ENCODE measurements at regions not wholly inside any gene's neighbourhood (a gene's known extent, or its start where the extent isn't known, plus 50 kb on each side); places are given as distances from the start of the nearest gene placed in this dataset.

DNA sequence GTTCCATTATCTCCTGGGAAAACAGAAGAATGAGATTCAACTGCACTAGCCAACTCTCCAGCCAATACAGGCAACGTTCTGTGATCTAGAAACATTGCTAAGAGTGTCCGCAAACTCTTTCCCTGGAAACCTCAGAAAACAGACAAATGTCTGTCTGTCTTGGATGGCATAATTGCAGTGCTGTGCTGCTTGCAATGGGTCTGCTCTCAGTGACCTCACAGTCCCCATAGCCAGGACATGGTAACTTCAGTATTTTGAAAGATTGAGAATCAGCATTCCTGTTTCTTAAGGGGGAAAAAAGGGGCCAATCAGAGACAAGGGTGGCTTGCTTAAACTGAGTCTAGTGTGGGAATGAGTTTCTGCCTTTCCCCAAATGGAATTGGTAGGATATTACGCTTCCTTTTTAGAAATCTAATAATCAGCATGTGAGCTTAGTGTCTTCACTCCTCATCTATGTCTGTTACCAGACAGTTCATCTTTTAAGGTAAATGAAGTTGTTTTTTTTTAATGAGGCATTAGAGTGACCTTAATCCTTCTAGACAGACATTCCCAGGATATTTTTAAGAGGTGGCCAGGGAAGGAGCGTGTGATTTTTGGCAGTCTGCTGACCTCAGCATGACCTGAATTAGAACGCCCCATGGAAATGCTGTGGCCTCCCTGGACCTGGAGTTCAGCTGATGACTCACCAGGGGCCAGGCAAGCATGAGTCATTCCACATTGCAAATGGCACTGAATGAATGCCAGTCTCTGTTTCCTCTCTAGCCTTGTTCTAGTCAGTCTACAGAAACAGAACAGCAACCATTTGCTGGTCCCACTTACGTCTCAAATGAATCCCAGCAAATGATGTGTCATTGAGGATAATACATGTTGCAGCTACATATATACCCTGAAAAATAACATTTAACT, 210.2 kb upstream of the ACTBL2 start:
- no peak for DNase-seq (ENCODE audit: low read depth in 1 of 2, low spot score in 1 of 2)
- TF ChIP-seq, protein P1, sequence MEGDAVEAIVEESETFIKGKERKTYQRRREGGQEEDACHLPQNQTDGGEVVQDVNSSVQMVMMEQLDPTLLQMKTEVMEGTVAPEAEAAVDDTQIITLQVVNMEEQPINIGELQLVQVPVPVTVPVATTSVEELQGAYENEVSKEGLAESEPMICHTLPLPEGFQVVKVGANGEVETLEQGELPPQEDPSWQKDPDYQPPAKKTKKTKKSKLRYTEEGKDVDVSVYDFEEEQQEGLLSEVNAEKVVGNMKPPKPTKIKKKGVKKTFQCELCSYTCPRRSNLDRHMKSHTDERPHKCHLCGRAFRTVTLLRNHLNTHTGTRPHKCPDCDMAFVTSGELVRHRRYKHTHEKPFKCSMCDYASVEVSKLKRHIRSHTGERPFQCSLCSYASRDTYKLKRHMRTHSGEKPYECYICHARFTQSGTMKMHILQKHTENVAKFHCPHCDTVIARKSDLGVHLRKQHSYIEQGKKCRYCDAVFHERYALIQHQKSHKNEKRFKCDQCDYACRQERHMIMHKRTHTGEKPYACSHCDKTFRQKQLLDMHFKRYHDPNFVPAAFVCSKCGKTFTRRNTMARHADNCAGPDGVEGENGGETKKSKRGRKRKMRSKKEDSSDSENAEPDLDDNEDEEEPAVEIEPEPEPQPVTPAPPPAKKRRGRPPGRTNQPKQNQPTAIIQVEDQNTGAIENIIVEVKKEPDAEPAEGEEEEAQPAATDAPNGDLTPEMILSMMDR (IDR thresholded peaks at IDR 0.05; ENCODE audit: insufficient read depth, low read length), result no peak
- no peak for TF ChIP-seq POLR2AphosphoS5 (IDR thresholded peaks at IDR 0.05; ENCODE audit: low read depth)
- TF ChIP-seq, protein P2, sequence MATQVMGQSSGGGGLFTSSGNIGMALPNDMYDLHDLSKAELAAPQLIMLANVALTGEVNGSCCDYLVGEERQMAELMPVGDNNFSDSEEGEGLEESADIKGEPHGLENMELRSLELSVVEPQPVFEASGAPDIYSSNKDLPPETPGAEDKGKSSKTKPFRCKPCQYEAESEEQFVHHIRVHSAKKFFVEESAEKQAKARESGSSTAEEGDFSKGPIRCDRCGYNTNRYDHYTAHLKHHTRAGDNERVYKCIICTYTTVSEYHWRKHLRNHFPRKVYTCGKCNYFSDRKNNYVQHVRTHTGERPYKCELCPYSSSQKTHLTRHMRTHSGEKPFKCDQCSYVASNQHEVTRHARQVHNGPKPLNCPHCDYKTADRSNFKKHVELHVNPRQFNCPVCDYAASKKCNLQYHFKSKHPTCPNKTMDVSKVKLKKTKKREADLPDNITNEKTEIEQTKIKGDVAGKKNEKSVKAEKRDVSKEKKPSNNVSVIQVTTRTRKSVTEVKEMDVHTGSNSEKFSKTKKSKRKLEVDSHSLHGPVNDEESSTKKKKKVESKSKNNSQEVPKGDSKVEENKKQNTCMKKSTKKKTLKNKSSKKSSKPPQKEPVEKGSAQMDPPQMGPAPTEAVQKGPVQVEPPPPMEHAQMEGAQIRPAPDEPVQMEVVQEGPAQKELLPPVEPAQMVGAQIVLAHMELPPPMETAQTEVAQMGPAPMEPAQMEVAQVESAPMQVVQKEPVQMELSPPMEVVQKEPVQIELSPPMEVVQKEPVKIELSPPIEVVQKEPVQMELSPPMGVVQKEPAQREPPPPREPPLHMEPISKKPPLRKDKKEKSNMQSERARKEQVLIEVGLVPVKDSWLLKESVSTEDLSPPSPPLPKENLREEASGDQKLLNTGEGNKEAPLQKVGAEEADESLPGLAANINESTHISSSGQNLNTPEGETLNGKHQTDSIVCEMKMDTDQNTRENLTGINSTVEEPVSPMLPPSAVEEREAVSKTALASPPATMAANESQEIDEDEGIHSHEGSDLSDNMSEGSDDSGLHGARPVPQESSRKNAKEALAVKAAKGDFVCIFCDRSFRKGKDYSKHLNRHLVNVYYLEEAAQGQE (IDR thresholded peaks at IDR 0.05; ENCODE audit: insufficient replicate concordance, low read depth), result no peak
- no peak for TF ChIP-seq GABPA (IDR thresholded peaks at IDR 0.05; ENCODE audit: low read depth)
- TF ChIP-seq SPI1 (IDR thresholded peaks at IDR 0.05; ENCODE audit: borderline replicate concordance, low read depth), result no peak
- H3K27me3 ChIP-seq (ENCODE audit: insufficient read depth, poor library complexity, severe bottlenecking), result no peaks in the 10 kb centered on the region
- no peak overlapping the region for H3K4me3 ChIP-seq (replicated peaks; ENCODE audit: insufficient read depth, low read length)
- H3K27ac ChIP-seq (replicated peaks), result no peak overlapping the region

DNA sequence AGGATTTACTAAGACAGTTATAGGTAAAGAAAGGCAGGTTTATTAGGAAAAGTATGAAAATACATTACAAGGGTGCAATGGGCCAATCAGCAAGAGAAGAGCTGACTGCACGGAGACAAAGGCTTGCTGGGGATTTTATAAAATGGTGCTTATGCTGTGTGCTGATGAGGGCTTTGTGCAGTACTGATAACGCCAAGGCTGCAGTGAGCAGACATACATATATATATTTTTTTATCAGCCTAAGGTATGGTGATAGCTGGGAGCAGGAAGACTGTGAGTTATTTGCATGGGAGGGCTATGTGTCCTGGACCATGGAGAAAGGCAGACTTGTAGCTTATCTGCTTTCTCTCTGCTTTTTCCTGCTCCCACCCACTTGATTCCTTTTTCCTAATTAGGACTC, 208.1 kb upstream of the ACTBL2 start:
- no peak for DNase-seq (ENCODE audit: low read depth in 1 of 2, low spot score in 1 of 2)
- Histone ChIP-seq H3K27me3 (ENCODE audit: insufficient read depth, poor library complexity, severe bottlenecking) (no peaks in the 10 kb centered on the region), H3K4me3 (replicated peaks; ENCODE audit: insufficient read depth, low read length) (no peak overlapping the region), H3K27ac (replicated peaks) (no peak overlapping the region)
- no peak for TF ChIP-seq POLR2AphosphoS5 (IDR thresholded peaks at IDR 0.05; ENCODE audit: low read depth)
- TF ChIP-seq SPI1 (IDR thresholded peaks at IDR 0.05; ENCODE audit: borderline replicate concordance, low read depth), result no peak
- no peak for TF ChIP-seq GABPA (IDR thresholded peaks at IDR 0.05; ENCODE audit: low read depth)
- TF ChIP-seq, protein P1 (IDR thresholded peaks at IDR 0.05; ENCODE audit: insufficient read depth, low read length), result no peak
- TF ChIP-seq, protein P2 (IDR thresholded peaks at IDR 0.05; ENCODE audit: insufficient replicate concordance, low read depth), result no peak

DNA sequence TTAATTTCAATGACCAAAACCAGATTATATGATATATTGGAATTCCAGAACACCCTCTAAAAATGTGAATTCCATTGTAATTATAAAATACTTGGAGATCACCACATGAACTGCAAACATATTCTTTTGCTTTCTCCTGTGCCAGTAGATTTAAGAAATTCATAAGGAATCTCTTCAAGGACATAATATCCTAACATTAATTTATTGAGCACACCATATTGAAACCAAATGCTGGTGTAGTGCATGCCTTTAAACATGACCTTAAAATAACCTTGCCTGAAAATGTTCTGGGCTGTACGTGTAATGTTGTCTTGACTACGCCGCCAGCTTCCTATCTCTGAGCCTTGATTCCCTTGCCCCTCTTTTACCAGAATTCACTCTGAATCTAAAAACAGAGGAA, 205.0 kb upstream of the ACTBL2 start:
- Histone ChIP-seq H3K4me3 (replicated peaks; ENCODE audit: insufficient read depth, low read length) (no peak overlapping the region), H3K27ac (replicated peaks) (no peak overlapping the region), H3K27me3 (ENCODE audit: insufficient read depth, poor library complexity, severe bottlenecking) (no peaks in the 10 kb centered on the region)
- TF ChIP-seq, protein P2 (IDR thresholded peaks at IDR 0.05; ENCODE audit: insufficient replicate concordance, low read depth), result no peak
- TF ChIP-seq SPI1 (IDR thresholded peaks at IDR 0.05; ENCODE audit: borderline replicate concordance, low read depth), result no peak
- TF ChIP-seq, protein P1 (IDR thresholded peaks at IDR 0.05; ENCODE audit: insufficient read depth, low read length), result no peak
- TF ChIP-seq POLR2AphosphoS5 (IDR thresholded peaks at IDR 0.05; ENCODE audit: low read depth), result no peak
- TF ChIP-seq GABPA (IDR thresholded peaks at IDR 0.05; ENCODE audit: low read depth), result no peak
- DNase-seq (ENCODE audit: low read depth in 1 of 2, low spot score in 1 of 2), result no peak
